GM19240 (cell line): ENCODE measurements at regions not wholly inside any gene's neighbourhood (a gene's known extent, or its start where the extent isn't known, plus 50 kb on each side); places are given as distances from the start of the nearest gene placed in this dataset.
"Not testable (repeated sequence)": the region's sequence is repeated elsewhere in the genome, so short reads cannot be mapped to it uniquely, and the experiment has no call there.

Experiments used
- DNase-seq: peaks from one replicate; pipeline ENCODE4 v3.0.0; 2011; ENCODE audit warnings: low spot score; ENCODE audit not compliant: insufficient read length

GRCh38 chr7:37546677-37547076 lies 98.0 kb upstream of the ELMO1 start:
- DNase-seq, result no peak

- DNase-seq, result no peak
These were observed 100.6 kb upstream of the ELMO1 start for GRCh38 chr7:37549076-37549931.

GRCh38 chr7:37550426-37550825 lies 101.8 kb upstream of the ELMO1 start:
- DNase-seq, result no peak

- no peak for DNase-seq
These were observed 102.2 kb upstream of the ELMO1 start for GRCh38 chr7:37550872-37551271.

- DNase-seq, result no peak
These were observed 103.4 kb upstream of the ELMO1 start for GRCh38 chr7:37552030-37552429.

- DNase-seq, result not testable (repeated sequence)
These were observed 103.8 kb upstream of the ELMO1 start for GRCh38 chr7:37552439-37552838.

- no peak for DNase-seq
These were observed 106.9 kb upstream of the ELMO1 start for GRCh38 chr7:37555528-37555927.

- DNase-seq, result no peak
These were observed 109.0 kb upstream of the ELMO1 start for GRCh38 chr7:37557571-37558209.

- no peak for DNase-seq
These were observed 109.8 kb upstream of the ELMO1 start for GRCh38 chr7:37558320-37559096.

- no peak for DNase-seq
These were observed 113.4 kb upstream of the GPR141 start for GRCh38 chr7:37570145-37570544.

GRCh38 chr7:37571806-37572205 lies 111.8 kb upstream of the GPR141 start:
- DNase-seq, result no peak

- no peak for DNase-seq
These were observed 106.2 kb upstream of the GPR141 start for GRCh38 chr7:37577412-37577811.

GRCh38 chr7:37577901-37578300 lies 105.7 kb upstream of the GPR141 start:
- DNase-seq, result no peak

GRCh38 chr7:37578350-37578749 lies 105.2 kb upstream of the GPR141 start:
- no peak for DNase-seq

GRCh38 chr7:37580376-37580775 lies 103.2 kb upstream of the GPR141 start:
- DNase-seq, result no peak

- DNase-seq, result not testable (repeated sequence)
These were observed 98.7 kb upstream of the GPR141 start for GRCh38 chr7:37584651-37585463.

- DNase-seq, result no peak
These were observed 92.7 kb upstream of the GPR141 start for GRCh38 chr7:37590824-37591223.

GRCh38 chr7:37592366-37592765 lies 91.2 kb upstream of the GPR141 start:
- no peak for DNase-seq

- DNase-seq, result no peak
These were observed 89.0 kb upstream of the GPR141 start for GRCh38 chr7:37594602-37595001.

- no peak for DNase-seq
These were observed 84.7 kb upstream of the GPR141 start for GRCh38 chr7:37598824-37599223.

GRCh38 chr7:37601321-37601720 lies 82.2 kb upstream of the GPR141 start:
- no peak for DNase-seq
